Fibroblast of lung (primary cell): ENCODE measurements at regions not wholly inside any gene's neighbourhood (a gene's known extent, or its start where the extent isn't known, plus 50 kb on each side); places are given as distances from the start of the nearest gene placed in this dataset.

ENCODE experiments used
- DNase-seq, 2 donors: peaks; one replicate each; pipeline versions ENCODE4 v3.0.0 to v3.0.0-alpha.2; 2010; ENCODE audit warnings: low read depth in 2 of 2
- H2AFZ ChIP-seq: 2 replicates; pipeline ENCODE4 v1.5.1; 2012; ENCODE audit warnings: low read length, control low read depth, inconsistent platforms
- H3K27ac ChIP-seq: 2 replicates; pipeline ENCODE4 v1.5.1; 2011; ENCODE audit warnings: low read length, control low read depth; ENCODE audit not compliant: insufficient read depth
- H3K27me3 ChIP-seq: 2 replicates; pipeline ENCODE4 v1.5.1; 2011; ENCODE audit warnings: mild to moderate bottlenecking, low read length; ENCODE audit not compliant: control insufficient read depth, insufficient read depth
- H3K36me3 ChIP-seq: 2 replicates; pipeline ENCODE4 v1.5.1; 2011; ENCODE audit warnings: low read length; ENCODE audit not compliant: control insufficient read depth, insufficient read depth
- H3K4me1 ChIP-seq: 2 replicates; pipeline ENCODE4 v1.5.1; 2011; ENCODE audit warnings: low read length; ENCODE audit not compliant: control insufficient read depth, insufficient read depth; ENCODE audit errors: extremely low read depth
- H3K4me2 ChIP-seq: 2 replicates; pipeline ENCODE4 v1.5.1; 2011; ENCODE audit warnings: low read length, control low read depth; ENCODE audit not compliant: insufficient read depth; ENCODE audit errors: extremely low read depth
- H3K4me3 ChIP-seq, 4 experiments: fragments of 200-600 bp in 1 of 4; sonication (generic) in 1 of 4; replicated peaks in 1 of 4; 2 replicates each; pipeline ENCODE4 v1.5.1; 2011 to 2016; ENCODE audit warnings: low read length in 4 of 4, low read depth in 3 of 4, mild to moderate bottlenecking in 3 of 4, control low read depth in 2 of 4, inconsistent platforms in 1 of 4, mixed read lengths in 1 of 4; ENCODE audit not compliant: insufficient read depth in 1 of 4; ENCODE audit errors: control extremely low read depth in 1 of 4
- H3K79me2 ChIP-seq: 2 replicates; pipeline ENCODE4 v1.5.1; 2012; ENCODE audit warnings: mild to moderate bottlenecking, low read length, inconsistent platforms; ENCODE audit not compliant: control insufficient read depth, insufficient read depth
- H3K9ac ChIP-seq: 2 replicates; pipeline ENCODE4 v1.5.1; 2011; ENCODE audit warnings: mild to moderate bottlenecking, low read length, control low read depth; ENCODE audit not compliant: insufficient read depth
- H3K9me3 ChIP-seq: 2 replicates; pipeline ENCODE4 v1.5.1; 2012; ENCODE audit warnings: low read depth, low read length; ENCODE audit not compliant: control insufficient read depth, insufficient read depth
- H4K20me1 ChIP-seq: 2 replicates; pipeline ENCODE4 v1.5.1; 2011; ENCODE audit warnings: low read length; ENCODE audit not compliant: control insufficient read depth, insufficient read depth; ENCODE audit errors: extremely low read depth
- CTCF ChIP-seq, 2 donors: IDR thresholded peaks in 1 of 2; conservative IDR thresholded peaks in 1 of 2; 1 replicate in 1 of 2; 2 replicates in 1 of 2; pipeline ENCODE4 v1.5.1; 2011 to 2012; ENCODE audit warnings: low read length in 2 of 2, control low read depth in 1 of 2, inconsistent platforms in 1 of 2, low read depth in 1 of 2, mild to moderate bottlenecking in 1 of 2
- EZH2 ChIP-seq: IDR thresholded peaks from 2 replicates; pipeline ENCODE4 v1.5.1; 2012; ENCODE audit warnings: low read length, control low read depth, mild to moderate bottlenecking; ENCODE audit errors: missing control alignments

- Histone ChIP-seq H3K27ac (no peak overlapping the region), H3K4me3 (no peak overlapping the region), H3K9ac (no peak overlapping the region), H2AFZ (no peak overlapping the region), H3K4me1 (peaks cover 4% of the 10 kb centered on the region), H3K4me2 (no peak overlapping the region), H4K20me1 (no peaks in the 10 kb centered on the region), H3K79me2 (no peaks in the 10 kb centered on the region), H3K27me3 (no peaks in the 10 kb centered on the region), H3K36me3 (no peaks in the 10 kb centered on the region), H3K9me3 (no peaks in the 10 kb centered on the region)
- no peak for TF ChIP-seq EZH2
- TF ChIP-seq CTCF (conservative IDR thresholded peaks at IDR 0.05 in 1 of 2, IDR thresholded peaks at IDR 0.05 in 1 of 2; ENCODE audit: low read depth in 1 of 2, low read length in 2 of 2): no peak
- DNase-seq: peak in 1 of 2 donors; percentile 73
These were observed 119.7 kb downstream of the GASK1B start for GRCh38 chr4:158053086-158053485.

- H3K9ac ChIP-seq: no peak overlapping the region
These were observed 121.2 kb downstream of the GASK1B start for GRCh38 chr4:158051401-158052235.

GRCh38 chr4:158050942-158051341 lies 121.9 kb downstream of the GASK1B start:
- DNase-seq: no peak
- no peaks in the 10 kb centered on the region for H3K79me2 ChIP-seq
- H3K27me3 ChIP-seq: no peaks in the 10 kb centered on the region
- H3K9ac ChIP-seq: no peak overlapping the region
- TF ChIP-seq EZH2 (no peak), CTCF (conservative IDR thresholded peaks at IDR 0.05 in 1 of 2, IDR thresholded peaks at IDR 0.05 in 1 of 2; ENCODE audit: low read depth in 1 of 2, low read length in 2 of 2) (no peak)
- peaks cover 4% of the 10 kb centered on the region for H3K4me1 ChIP-seq
- H3K27ac ChIP-seq: no peak overlapping the region
- H2AFZ ChIP-seq: no peak overlapping the region
- peak overlapping the region; percentile 35 for H3K4me2 ChIP-seq
- no peaks in the 10 kb centered on the region for H4K20me1 ChIP-seq
- no peaks in the 10 kb centered on the region for H3K9me3 ChIP-seq
- no peak overlapping the region for H3K4me3 ChIP-seq
- no peaks in the 10 kb centered on the region for H3K36me3 ChIP-seq

More at GRCh38 chr4:158051401-158052235, 121.2 kb downstream of the GASK1B start:
- H3K4me2 ChIP-seq: peak overlapping the region; percentile 33
- peaks cover 4% of the 10 kb centered on the region for H3K4me1 ChIP-seq
- no peak overlapping the region for H2AFZ ChIP-seq
- no peak overlapping the region for H3K4me3 ChIP-seq
- peak; percentile 94 to 97 for DNase-seq
- no peaks in the 10 kb centered on the region for H3K79me2 ChIP-seq
- no peaks in the 10 kb centered on the region for H3K27me3 ChIP-seq
- no peak for TF ChIP-seq CTCF (conservative IDR thresholded peaks at IDR 0.05 in 1 of 2, IDR thresholded peaks at IDR 0.05 in 1 of 2; ENCODE audit: low read depth in 1 of 2, low read length in 2 of 2)
- TF ChIP-seq EZH2: no peak
- no peaks in the 10 kb centered on the region for H4K20me1 ChIP-seq
- H3K36me3 ChIP-seq: no peaks in the 10 kb centered on the region
- no peaks in the 10 kb centered on the region for H3K9me3 ChIP-seq
- no peak overlapping the region for H3K27ac ChIP-seq
